ENCODE measurements at regions not wholly inside any gene's neighbourhood (a gene's known extent, or its start where the extent isn't known, plus 50 kb on each side); places are given as distances from the start of the nearest gene placed in this dataset.

GRCh38 chr17:71765437-71765836 lies 355.4 kb upstream of the SOX9 start:
- TF ChIP-seq CTCF (IDR thresholded peaks at IDR 0.05) (no peak), POLR2A (IDR thresholded peaks at IDR 0.05) (no peak)

Data from uterus (tissue), 2 donors.